ENCODE measurements at regions not wholly inside any gene's neighbourhood (a gene's known extent, or its start where the extent isn't known, plus 50 kb on each side); places are given as distances from the start of the nearest gene placed in this dataset.

DNA sequence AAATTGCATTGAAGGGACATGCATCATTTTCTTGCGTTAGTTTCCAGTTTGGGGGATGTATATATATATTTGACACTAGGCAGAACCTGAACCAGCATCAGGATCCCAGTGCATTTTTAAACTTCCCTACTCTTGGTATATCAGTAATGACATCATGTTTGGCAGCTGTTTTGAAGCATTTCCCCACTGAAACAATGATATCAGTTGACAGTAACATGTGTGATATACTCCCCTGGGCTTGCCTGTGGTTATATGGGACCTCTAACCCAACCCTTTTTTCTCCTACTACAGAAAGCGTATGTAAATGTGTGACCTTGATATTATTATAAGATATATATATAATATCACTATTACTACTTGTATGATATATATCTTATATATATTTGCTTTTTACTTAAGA is 225.9 kb upstream of the CASK start:
- no peak for TF ChIP-seq POLR2A (IDR thresholded peaks at IDR 0.05)
- TF ChIP-seq, protein P1, sequence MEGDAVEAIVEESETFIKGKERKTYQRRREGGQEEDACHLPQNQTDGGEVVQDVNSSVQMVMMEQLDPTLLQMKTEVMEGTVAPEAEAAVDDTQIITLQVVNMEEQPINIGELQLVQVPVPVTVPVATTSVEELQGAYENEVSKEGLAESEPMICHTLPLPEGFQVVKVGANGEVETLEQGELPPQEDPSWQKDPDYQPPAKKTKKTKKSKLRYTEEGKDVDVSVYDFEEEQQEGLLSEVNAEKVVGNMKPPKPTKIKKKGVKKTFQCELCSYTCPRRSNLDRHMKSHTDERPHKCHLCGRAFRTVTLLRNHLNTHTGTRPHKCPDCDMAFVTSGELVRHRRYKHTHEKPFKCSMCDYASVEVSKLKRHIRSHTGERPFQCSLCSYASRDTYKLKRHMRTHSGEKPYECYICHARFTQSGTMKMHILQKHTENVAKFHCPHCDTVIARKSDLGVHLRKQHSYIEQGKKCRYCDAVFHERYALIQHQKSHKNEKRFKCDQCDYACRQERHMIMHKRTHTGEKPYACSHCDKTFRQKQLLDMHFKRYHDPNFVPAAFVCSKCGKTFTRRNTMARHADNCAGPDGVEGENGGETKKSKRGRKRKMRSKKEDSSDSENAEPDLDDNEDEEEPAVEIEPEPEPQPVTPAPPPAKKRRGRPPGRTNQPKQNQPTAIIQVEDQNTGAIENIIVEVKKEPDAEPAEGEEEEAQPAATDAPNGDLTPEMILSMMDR (IDR thresholded peaks at IDR 0.05) = no peak
- Histone ChIP-seq H3K4me3 (no peak overlapping the region), H3K36me3 (replicated peaks in 1 of 2) (no peaks in the 10 kb centered on the region), H3K4me1 (replicated peaks in 1 of 2) (no peaks in the 10 kb centered on the region), H3K27ac (no peak overlapping the region), H3K27me3 (peaks cover 5% of the 10 kb centered on the region), H3K9me3 (replicated peaks in 1 of 3) (no peaks in the 10 kb centered on the region)
- no peak for DNase-seq
- intact Hi-C loops (cut with DNase I) = no loop called here
- WGBS, 4 donors = 63 to 75% (median 68%) methylated on average over 2 of the region's 2 CpGs

DNA sequence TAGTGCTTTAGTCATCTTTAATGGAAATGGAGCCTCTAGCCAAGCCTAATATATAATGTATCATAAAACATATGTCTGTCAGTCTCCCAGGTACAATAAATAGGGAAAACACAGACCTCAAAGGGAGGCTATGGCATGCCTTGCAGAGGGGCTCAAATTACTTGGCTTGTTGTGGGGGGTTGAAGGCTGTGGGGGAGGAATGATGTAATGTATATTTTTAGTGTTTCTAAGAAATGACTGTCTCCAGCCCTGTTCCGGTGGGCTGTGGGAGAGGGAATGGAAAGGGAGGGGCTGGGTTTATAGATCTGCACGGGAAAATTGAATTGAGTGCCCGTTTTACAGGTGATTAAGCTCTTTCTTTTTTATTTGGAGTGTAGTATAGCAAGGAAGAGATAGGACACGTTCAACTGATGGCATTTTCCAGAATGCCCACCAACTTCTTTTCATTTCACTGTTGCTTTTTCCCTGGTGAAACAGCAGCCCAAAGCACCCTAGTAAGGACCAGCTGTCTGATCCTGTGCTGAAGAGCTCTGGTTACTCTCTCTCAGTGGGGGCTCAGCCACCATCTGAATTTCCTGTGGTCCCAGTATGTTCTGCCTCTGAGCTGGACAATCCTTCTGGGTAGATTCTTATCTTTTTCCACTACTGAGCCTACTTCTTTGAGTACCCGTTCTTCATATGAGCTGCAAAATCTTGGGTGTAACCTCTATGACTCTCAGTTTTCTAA is 220.7 kb upstream of the CASK start:
- intact Hi-C loops (cut with DNase I) = no loop called here
- no peak overlapping the region for H3K4me3 ChIP-seq

DNA sequence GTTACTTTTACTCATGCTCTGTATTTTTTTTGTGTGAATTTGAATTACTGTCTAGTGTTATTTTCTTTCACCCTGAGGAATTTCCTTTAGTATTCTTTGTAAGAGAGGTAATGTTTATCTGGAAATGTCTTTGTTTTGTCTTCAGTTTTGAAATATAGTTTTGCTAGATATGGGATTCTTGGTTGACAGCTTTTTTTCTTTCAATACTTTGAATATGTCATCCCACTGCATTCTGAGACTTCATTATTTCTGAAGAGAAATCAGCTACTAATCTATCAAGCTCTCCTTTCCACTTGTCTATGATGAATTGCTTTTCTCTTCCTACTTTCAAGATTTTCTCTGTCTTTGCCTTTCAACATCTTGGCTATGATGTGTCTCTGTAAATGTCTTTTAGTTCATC is 217.0 kb upstream of the CASK start:
- H3K27ac ChIP-seq = no peak overlapping the region
- no peak for TF ChIP-seq POLR2A (IDR thresholded peaks at IDR 0.05)
- TF ChIP-seq, protein P1 (IDR thresholded peaks at IDR 0.05) = no peak
- no peaks in the 10 kb centered on the region for H3K4me1 ChIP-seq (replicated peaks in 1 of 2)
- H3K9me3 ChIP-seq (replicated peaks in 1 of 3) = no peaks in the 10 kb centered on the region
- H3K36me3 ChIP-seq (replicated peaks in 1 of 2) = no peaks in the 10 kb centered on the region
- intact Hi-C loops (cut with DNase I) = no loop called here
- no peak overlapping the region for H3K4me3 ChIP-seq
- no peaks in the 10 kb centered on the region for H3K27me3 ChIP-seq
- DNase-seq = no peak

More for the DNA sequence above, 220.7 kb upstream of the CASK start:
- 21 to 42% (median 39%) methylated on average over 5 of the region's 5 CpGs for WGBS, 4 donors
- no peaks in the 10 kb centered on the region for H3K36me3 ChIP-seq (replicated peaks in 1 of 2)
- no peaks in the 10 kb centered on the region for H3K27me3 ChIP-seq
- H3K27ac ChIP-seq = no peak overlapping the region
- H3K9me3 ChIP-seq (replicated peaks in 1 of 3) = no peaks in the 10 kb centered on the region
- no peaks in the 10 kb centered on the region for H3K4me1 ChIP-seq (replicated peaks in 1 of 2)
- TF ChIP-seq POLR2A (IDR thresholded peaks at IDR 0.05) = no peak
- TF ChIP-seq, protein P1 (IDR thresholded peaks at IDR 0.05) = no peak
- DNase-seq = no peak

DNA sequence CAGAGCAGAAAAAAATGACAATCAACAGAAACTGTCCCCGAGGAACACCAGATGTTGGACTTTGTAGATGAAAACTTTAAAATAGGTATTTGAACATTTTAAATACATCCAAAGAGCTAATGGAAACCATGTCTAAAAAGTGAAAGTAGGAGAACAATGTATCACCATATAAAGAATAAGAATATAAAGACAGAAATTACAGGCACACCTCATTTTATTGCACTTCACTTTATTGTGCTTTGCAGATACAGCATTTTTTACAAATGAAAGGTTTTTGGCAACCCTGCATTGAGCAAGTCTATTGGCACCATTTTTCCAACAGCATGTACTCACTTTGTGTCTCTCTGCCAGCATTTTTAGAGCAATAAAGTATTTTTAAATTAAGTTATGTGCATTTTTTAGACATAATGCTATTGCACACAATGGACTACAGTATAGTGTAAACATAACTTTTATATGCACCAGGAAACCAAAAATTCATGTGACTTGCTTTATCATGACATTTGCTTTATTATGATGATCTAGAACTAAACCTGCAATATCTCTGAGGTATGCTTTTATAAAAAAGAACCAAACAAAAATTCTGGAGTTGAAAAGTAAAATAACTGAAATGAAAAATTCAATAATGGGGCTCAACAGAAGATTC is 212.4 kb upstream of the CASK start:
- TF ChIP-seq, protein P1 (IDR thresholded peaks at IDR 0.05) = no peak
- no peak for TF ChIP-seq POLR2A (IDR thresholded peaks at IDR 0.05)
- no peaks in the 10 kb centered on the region for H3K4me1 ChIP-seq (replicated peaks in 1 of 2)
- H3K36me3 ChIP-seq (replicated peaks in 1 of 2) = no peaks in the 10 kb centered on the region
- WGBS, 4 donors = 70 to 95% (median 88%) methylated on average over 1 of the region's 1 CpG
- intact Hi-C loops (cut with DNase I) = no loop called here
- peaks cover 4% of the 10 kb centered on the region for H3K27me3 ChIP-seq
- H3K27ac ChIP-seq = no peak overlapping the region
- H3K9me3 ChIP-seq (replicated peaks in 1 of 3) = no peaks in the 10 kb centered on the region
- H3K4me3 ChIP-seq = no peak overlapping the region
- no peak for DNase-seq
